ENCODE measurements at regions not wholly inside any gene's neighbourhood (a gene's known extent, or its start where the extent isn't known, plus 50 kb on each side); places are given as distances from the start of the nearest gene placed in this dataset.

GRCh38 chr20:54419531-54419930 lies 55.9 kb upstream of the DOK5 start (continued):
- TF ChIP-seq, protein P1, sequence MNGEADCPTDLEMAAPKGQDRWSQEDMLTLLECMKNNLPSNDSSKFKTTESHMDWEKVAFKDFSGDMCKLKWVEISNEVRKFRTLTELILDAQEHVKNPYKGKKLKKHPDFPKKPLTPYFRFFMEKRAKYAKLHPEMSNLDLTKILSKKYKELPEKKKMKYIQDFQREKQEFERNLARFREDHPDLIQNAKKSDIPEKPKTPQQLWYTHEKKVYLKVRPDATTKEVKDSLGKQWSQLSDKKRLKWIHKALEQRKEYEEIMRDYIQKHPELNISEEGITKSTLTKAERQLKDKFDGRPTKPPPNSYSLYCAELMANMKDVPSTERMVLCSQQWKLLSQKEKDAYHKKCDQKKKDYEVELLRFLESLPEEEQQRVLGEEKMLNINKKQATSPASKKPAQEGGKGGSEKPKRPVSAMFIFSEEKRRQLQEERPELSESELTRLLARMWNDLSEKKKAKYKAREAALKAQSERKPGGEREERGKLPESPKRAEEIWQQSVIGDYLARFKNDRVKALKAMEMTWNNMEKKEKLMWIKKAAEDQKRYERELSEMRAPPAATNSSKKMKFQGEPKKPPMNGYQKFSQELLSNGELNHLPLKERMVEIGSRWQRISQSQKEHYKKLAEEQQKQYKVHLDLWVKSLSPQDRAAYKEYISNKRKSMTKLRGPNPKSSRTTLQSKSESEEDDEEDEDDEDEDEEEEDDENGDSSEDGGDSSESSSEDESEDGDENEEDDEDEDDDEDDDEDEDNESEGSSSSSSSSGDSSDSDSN (CRISPR knock-in tag; IDR thresholded peaks at IDR 0.05): no peak
- TF ChIP-seq, protein P2, sequence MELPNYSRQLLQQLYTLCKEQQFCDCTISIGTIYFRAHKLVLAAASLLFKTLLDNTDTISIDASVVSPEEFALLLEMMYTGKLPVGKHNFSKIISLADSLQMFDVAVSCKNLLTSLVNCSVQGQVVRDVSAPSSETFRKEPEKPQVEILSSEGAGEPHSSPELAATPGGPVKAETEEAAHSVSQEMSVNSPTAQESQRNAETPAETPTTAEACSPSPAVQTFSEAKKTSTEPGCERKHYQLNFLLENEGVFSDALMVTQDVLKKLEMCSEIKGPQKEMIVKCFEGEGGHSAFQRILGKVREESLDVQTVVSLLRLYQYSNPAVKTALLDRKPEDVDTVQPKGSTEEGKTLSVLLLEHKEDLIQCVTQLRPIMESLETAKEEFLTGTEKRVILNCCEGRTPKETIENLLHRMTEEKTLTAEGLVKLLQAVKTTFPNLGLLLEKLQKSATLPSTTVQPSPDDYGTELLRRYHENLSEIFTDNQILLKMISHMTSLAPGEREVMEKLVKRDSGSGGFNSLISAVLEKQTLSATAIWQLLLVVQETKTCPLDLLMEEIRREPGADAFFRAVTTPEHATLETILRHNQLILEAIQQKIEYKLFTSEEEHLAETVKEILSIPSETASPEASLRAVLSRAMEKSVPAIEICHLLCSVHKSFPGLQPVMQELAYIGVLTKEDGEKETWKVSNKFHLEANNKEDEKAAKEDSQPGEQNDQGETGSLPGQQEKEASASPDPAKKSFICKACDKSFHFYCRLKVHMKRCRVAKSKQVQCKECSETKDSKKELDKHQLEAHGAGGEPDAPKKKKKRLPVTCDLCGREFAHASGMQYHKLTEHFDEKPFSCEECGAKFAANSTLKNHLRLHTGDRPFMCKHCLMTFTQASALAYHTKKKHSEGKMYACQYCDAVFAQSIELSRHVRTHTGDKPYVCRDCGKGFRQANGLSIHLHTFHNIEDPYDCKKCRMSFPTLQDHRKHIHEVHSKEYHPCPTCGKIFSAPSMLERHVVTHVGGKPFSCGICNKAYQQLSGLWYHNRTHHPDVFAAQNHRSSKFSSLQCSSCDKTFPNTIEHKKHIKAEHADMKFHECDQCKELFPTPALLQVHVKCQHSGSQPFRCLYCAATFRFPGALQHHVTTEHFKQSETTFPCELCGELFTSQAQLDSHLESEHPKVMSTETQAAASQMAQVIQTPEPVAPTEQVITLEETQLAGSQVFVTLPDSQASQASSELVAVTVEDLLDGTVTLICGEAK (IDR thresholded peaks at IDR 0.05): no peak
- TF ChIP-seq, protein P2 (CRISPR knock-in tag; IDR thresholded peaks at IDR 0.05): no peak
